ENCODE measurements at regions not wholly inside any gene's neighbourhood (a gene's known extent, or its start where the extent isn't known, plus 50 kb on each side); places are given as distances from the start of the nearest gene placed in this dataset.

- TF ChIP-seq POLR2A (IDR thresholded peaks at IDR 0.05) (no peak), CTCF (IDR thresholded peaks at IDR 0.05) (no peak), POLR2AphosphoS5 (IDR thresholded peaks at IDR 0.05) (no peak)
Observed at GRCh38 chr1:104868794-104869193, 1119.1 kb downstream of the AMY1C start.
